Loucy (cell line): ENCODE measurements at regions not wholly inside any gene's neighbourhood (a gene's known extent, or its start where the extent isn't known, plus 50 kb on each side); places are given as distances from the start of the nearest gene placed in this dataset.
A peak's percentile ranks its signal among the peaks of the same experiment; 100 is the strongest.

Experiments used
- H2AFZ ChIP-seq: fragments of 200-600 bp; sonication (generic); 2 replicates; pipeline ENCODE4 v1.6.0; 2016; ENCODE audit warnings: antibody characterized with exemption, mild to moderate bottlenecking, low read length, moderate library complexity
- H3F3A ChIP-seq: fragments of 200-600 bp; 2 replicates; pipeline ENCODE4 v1.6.0; 2016; ENCODE audit warnings: antibody characterized with exemption, low read depth, mild to moderate bottlenecking
- H3K27me3 ChIP-seq: fragments of 200-600 bp; sonication (generic); 2 replicates; pipeline ENCODE4 v1.6.1; 2014; ENCODE audit warnings: low read length, mild to moderate bottlenecking; ENCODE audit not compliant: insufficient read depth, poor library complexity, severe bottlenecking
- H3K36me3 ChIP-seq: fragments of 200-600 bp; sonication (generic); 2 replicates; pipeline ENCODE4 v1.6.1; 2016; ENCODE audit warnings: low read length; ENCODE audit not compliant: insufficient read depth
- H3K4me1 ChIP-seq: fragments of 200-600 bp; sonication (generic); 2 replicates; pipeline ENCODE4 v1.5.1; 2014; ENCODE audit warnings: low read length, mild to moderate bottlenecking; ENCODE audit not compliant: insufficient read depth, poor library complexity, severe bottlenecking
- H3K4me2 ChIP-seq: fragments of 200-600 bp; sonication (generic); 2 replicates; pipeline ENCODE4 v1.6.0; 2014; ENCODE audit warnings: antibody characterized with exemption, low read length, low read depth, mild to moderate bottlenecking; ENCODE audit not compliant: poor library complexity, severe bottlenecking
- H3K4me3 ChIP-seq: fragments of 200-600 bp; sonication (generic); 2 replicates; pipeline ENCODE4 v1.5.1; 2014; ENCODE audit warnings: low read length, mild to moderate bottlenecking, mixed read lengths; ENCODE audit not compliant: poor library complexity, severe bottlenecking
- H3K79me2 ChIP-seq: fragments of 200-600 bp; sonication (generic); 2 replicates; pipeline ENCODE4 v1.6.1; 2014; ENCODE audit warnings: low read length; ENCODE audit not compliant: insufficient read depth
- H3K9ac ChIP-seq: fragments of 200-600 bp; sonication (generic); 2 replicates; pipeline ENCODE4 v1.6.0; 2014; ENCODE audit warnings: mild to moderate bottlenecking, low read depth, low read length, moderate library complexity; ENCODE audit not compliant: poor library complexity, severe bottlenecking
- H3K9me2 ChIP-seq: fragments of 200-600 bp; sonication (generic); replicated peaks from 2 replicates; pipeline ENCODE4 v1.6.1; 2016; ENCODE audit warnings: low read depth, low read length, mixed read lengths
- H3K9me3 ChIP-seq: fragments of 200-600 bp; sonication (generic); 2 replicates; pipeline ENCODE4 v1.6.1; 2014; ENCODE audit warnings: mild to moderate bottlenecking, antibody characterized with exemption, low read length, low read depth; ENCODE audit not compliant: insufficient read depth
- H4K20me1 ChIP-seq: fragments of 200-600 bp; sonication (generic); 2 replicates; pipeline ENCODE4 v1.6.0; 2014; ENCODE audit warnings: antibody characterized with exemption, low read length, mild to moderate bottlenecking; ENCODE audit not compliant: insufficient read depth, poor library complexity, severe bottlenecking
- CTCF ChIP-seq: fragments of 200-600 bp; sonication (generic); conservative IDR thresholded peaks from 2 replicates; pipeline ENCODE4 v1.5.1; 2014; ENCODE audit warnings: mild to moderate bottlenecking, antibody characterized with exemption, low read length
- EZH2phosphoT487 ChIP-seq: fragments of 200-600 bp; IDR thresholded peaks from 2 replicates; pipeline ENCODE4 v1.6.1; 2018; ENCODE audit warnings: antibody characterized with exemption, mild to moderate bottlenecking, moderate library complexity, borderline replicate concordance

GRCh38 chr7:106177300-106177690 lies 65.2 kb upstream of the SYPL1 start:
- Histone ChIP-seq H2AFZ (peak overlapping the region; percentile 80), H3K79me2 (no peaks in the 10 kb centered on the region), H3K9ac (no peak overlapping the region), H3K9me2 (no peaks in the 10 kb centered on the region), H3F3A (no peaks in the 10 kb centered on the region), H3K36me3 (no peaks in the 10 kb centered on the region), H4K20me1 (no peaks in the 10 kb centered on the region), H3K9me3 (no peaks in the 10 kb centered on the region), H3K27me3 (no peaks in the 10 kb centered on the region), H3K4me1 (no peaks in the 10 kb centered on the region), H3K4me2 (no peak overlapping the region), H3K4me3 (no peak overlapping the region)
- TF ChIP-seq CTCF (no peak), EZH2phosphoT487 (no peak)

- Histone ChIP-seq H3K9me3 (no peaks in the 10 kb centered on the region), H3K79me2 (no peaks in the 10 kb centered on the region), H3K4me3 (no peak overlapping the region), H3K36me3 (no peaks in the 10 kb centered on the region), H3K27me3 (no peaks in the 10 kb centered on the region), H3F3A (no peaks in the 10 kb centered on the region), H3K9me2 (no peaks in the 10 kb centered on the region), H3K9ac (no peak overlapping the region), H3K4me2 (no peak overlapping the region), H4K20me1 (no peaks in the 10 kb centered on the region), H3K4me1 (no peaks in the 10 kb centered on the region), H2AFZ (peak overlapping the region; percentile 80)
- TF ChIP-seq CTCF = peak; percentile 99
- TF ChIP-seq EZH2phosphoT487 = no peak
Measured at GRCh38 chr7:106176414-106177299, 64.5 kb upstream of the SYPL1 start.

- Histone ChIP-seq H3K36me3 (no peaks in the 10 kb centered on the region), H3K79me2 (no peaks in the 10 kb centered on the region), H3K9me3 (no peaks in the 10 kb centered on the region), H4K20me1 (no peaks in the 10 kb centered on the region), H3K4me3 (no peak overlapping the region), H3K4me2 (no peak overlapping the region), H3K9me2 (no peaks in the 10 kb centered on the region), H3K4me1 (no peaks in the 10 kb centered on the region), H3K9ac (no peak overlapping the region), H3K27me3 (no peaks in the 10 kb centered on the region), H3F3A (no peaks in the 10 kb centered on the region), H2AFZ (no peak overlapping the region)
- no peak for TF ChIP-seq EZH2phosphoT487
- no peak for TF ChIP-seq CTCF
Measured at GRCh38 chr7:106175507-106175906, 63.4 kb upstream of the SYPL1 start.
